Upper lobe of left lung (tissue), 4 donors: ENCODE measurements at regions not wholly inside any gene's neighbourhood (a gene's known extent, or its start where the extent isn't known, plus 50 kb on each side); places are given as distances from the start of the nearest gene placed in this dataset.

ENCODE experiments used
- POLR2A ChIP-seq, 4 donors: fragments of 450-650 bp; IDR thresholded peaks; one replicate each; pipeline ENCODE4 v1.5.1; 2016 to 2017; ENCODE audit warnings: antibody characterized with exemption in 4 of 4, mild to moderate bottlenecking in 2 of 4
- TF ChIP-seq, protein P1 (sequence below), 6 experiments: fragments of 450-650 bp in 4 of 6; fragments of 200-600 bp in 2 of 6; sonication (generic) in 2 of 6; IDR thresholded peaks; one replicate each; pipeline ENCODE4 v1.5.1; 2016 to 2019; ENCODE audit warnings: antibody characterized with exemption in 6 of 6

DNA sequence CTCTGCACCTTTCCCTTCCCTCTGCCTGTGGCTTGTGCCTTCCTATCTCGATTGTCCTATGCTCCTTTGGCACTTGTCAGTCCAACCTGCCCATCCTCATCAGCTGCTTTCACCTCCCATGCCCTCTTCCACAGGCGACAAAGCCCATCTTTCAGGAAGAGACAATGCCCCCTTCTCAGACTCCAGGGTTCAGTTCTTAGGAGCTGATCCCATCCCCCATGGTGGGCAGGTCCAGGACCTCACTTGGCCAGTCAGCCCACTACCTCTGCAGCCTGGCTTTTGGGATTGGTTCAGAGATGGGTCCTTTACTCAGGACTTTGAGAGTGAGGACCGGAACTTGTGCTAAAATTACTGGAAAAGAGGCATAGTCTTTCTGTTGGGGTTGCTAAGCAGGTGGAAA, 74.0 kb upstream of the NANOS1 start:
- TF ChIP-seq, protein P1, sequence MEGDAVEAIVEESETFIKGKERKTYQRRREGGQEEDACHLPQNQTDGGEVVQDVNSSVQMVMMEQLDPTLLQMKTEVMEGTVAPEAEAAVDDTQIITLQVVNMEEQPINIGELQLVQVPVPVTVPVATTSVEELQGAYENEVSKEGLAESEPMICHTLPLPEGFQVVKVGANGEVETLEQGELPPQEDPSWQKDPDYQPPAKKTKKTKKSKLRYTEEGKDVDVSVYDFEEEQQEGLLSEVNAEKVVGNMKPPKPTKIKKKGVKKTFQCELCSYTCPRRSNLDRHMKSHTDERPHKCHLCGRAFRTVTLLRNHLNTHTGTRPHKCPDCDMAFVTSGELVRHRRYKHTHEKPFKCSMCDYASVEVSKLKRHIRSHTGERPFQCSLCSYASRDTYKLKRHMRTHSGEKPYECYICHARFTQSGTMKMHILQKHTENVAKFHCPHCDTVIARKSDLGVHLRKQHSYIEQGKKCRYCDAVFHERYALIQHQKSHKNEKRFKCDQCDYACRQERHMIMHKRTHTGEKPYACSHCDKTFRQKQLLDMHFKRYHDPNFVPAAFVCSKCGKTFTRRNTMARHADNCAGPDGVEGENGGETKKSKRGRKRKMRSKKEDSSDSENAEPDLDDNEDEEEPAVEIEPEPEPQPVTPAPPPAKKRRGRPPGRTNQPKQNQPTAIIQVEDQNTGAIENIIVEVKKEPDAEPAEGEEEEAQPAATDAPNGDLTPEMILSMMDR (IDR thresholded peaks at IDR 0.05): no peak
- no peak for TF ChIP-seq POLR2A (IDR thresholded peaks at IDR 0.05)
